HG02798 (cell line): ENCODE measurements at regions not wholly inside any gene's neighbourhood (a gene's known extent, or its start where the extent isn't known, plus 50 kb on each side); places are given as distances from the start of the nearest gene placed in this dataset.

Source experiments
- ATAC-seq: cut with Tn5 transposase; IDR thresholded peaks from one replicate; pipeline ENCODE4 v1.9.1; 2021; ENCODE audit warnings: mild to moderate bottlenecking; ENCODE audit not compliant: unreplicated experiment, poor library complexity

GRCh38 chr18:25875551-25876240, 214.7 kb downstream of the SS18 start:
- no peak for ATAC-seq

GRCh38 chr18:25873833-25874232, 216.6 kb downstream of the SS18 start:
- no peak for ATAC-seq

GRCh38 chr18:25866331-25866730, 224.1 kb downstream of the SS18 start:
- ATAC-seq, result no peak

- no peak for ATAC-seq
Observed at GRCh38 chr18:25862881-25863600, 227.4 kb downstream of the SS18 start.

GRCh38 chr18:25853691-25854433, 236.6 kb downstream of the SS18 start:
- ATAC-seq, result no peak

GRCh38 chr18:25843791-25844190, 246.6 kb downstream of the SS18 start:
- no peak for ATAC-seq

- ATAC-seq, result no peak
Observed at GRCh38 chr18:25842665-25843064, 247.7 kb downstream of the SS18 start.

- ATAC-seq, result no peak
Observed at GRCh38 chr18:25834061-25834460, 256.4 kb downstream of the SS18 start.

GRCh38 chr18:25832001-25832604, 258.3 kb downstream of the SS18 start:
- ATAC-seq, result peak; percentile 78

GRCh38 chr18:25831301-25831701, 259.1 kb downstream of the SS18 start:
- ATAC-seq, result no peak

- no peak for ATAC-seq
Observed at GRCh38 chr18:25830787-25831186, 259.6 kb downstream of the SS18 start.

GRCh38 chr18:25827961-25828561, 262.4 kb downstream of the SS18 start:
- ATAC-seq, result no peak

- no peak for ATAC-seq
Observed at GRCh38 chr18:25827228-25827627, 263.2 kb downstream of the SS18 start.

GRCh38 chr18:25826823-25827222, 263.6 kb downstream of the SS18 start:
- no peak for ATAC-seq

GRCh38 chr18:25825979-25826776, 264.2 kb downstream of the SS18 start:
- no peak for ATAC-seq

GRCh38 chr18:25825056-25825455, 265.4 kb downstream of the SS18 start:
- no peak for ATAC-seq

- ATAC-seq, result no peak
Observed at GRCh38 chr18:25819746-25820363, 270.6 kb downstream of the SS18 start.

- no peak for ATAC-seq
Observed at GRCh38 chr18:25818505-25818904, 271.9 kb downstream of the SS18 start.

- ATAC-seq, result no peak
Observed at GRCh38 chr18:25817546-25818237, 272.7 kb downstream of the SS18 start.
